DMS 273 treated with DMSO at 0.1 percent for 48 hours (cell line): ENCODE measurements at regions not wholly inside any gene's neighbourhood (a gene's known extent, or its start where the extent isn't known, plus 50 kb on each side); places are given as distances from the start of the nearest gene placed in this dataset.
"Not testable (repeated sequence)": the region's sequence is repeated elsewhere in the genome, so short reads cannot be mapped to it uniquely, and the experiment has no call there.

Experiments
- DNase-seq: peaks from one replicate; lab custom pipeline; 2025; lab: John Stamatoyannopoulos, UW

DNA sequence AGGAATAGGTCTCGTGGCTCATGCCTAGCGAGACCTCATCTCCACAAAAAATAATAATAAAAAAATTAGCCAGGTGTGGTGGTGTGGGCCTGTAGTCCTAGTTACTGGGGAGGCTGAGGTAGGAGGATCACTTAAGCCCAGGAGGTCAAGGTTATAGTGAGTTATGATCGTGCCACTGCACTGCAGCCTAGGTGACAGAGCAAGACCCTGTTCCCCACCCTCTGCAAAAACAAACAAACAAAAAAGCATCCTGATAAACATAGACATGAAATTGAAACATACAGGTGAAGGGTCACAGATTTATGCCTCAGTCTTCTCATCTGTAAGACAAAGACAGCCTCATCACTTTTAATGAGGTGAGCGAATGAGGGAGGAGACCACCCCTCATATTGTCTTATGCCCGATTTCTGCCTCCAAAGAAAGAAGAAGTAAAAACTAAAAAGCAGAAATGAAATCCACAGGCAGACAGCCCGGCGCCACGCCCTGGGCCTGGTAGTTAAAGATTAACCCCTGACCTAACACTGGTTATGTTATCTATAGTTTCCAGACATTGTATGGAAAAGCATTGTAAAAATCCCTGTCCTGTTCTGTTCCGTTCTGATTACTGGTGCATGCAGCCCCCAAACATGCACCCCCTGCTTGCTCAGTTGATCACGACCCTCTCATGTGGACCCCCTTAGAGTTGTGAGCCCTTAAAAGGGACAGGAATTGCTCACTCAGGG is 138.5 kb downstream of the OR2B2 start:
- DNase-seq = not testable (repeated sequence)

GRCh38 chr6:27772261-27773001 is 139.8 kb downstream of the OR2B2 start:
- DNase-seq = peak; percentile 85

DNA sequence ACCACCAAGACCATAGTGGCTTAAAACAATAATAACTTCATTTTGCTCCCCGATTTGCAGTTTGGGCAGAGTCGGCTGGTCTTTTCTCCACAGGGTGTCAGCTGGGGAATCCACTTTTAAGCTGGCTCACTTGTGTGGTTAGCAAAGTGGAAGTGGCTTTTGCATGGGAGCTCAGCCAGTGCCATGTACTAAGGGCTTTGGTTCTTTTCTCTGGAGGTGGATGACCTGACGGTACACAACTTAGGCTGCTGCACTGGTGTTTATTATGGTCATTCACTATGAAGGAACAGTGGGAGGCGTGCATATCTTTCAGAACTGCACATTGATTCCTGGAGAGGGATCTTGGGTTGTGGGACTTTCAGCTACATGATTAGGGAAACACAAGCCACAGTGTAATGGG is 141.0 kb downstream of the OR2B2 start:
- no peak for DNase-seq

- no peak for DNase-seq
Observed at GRCh38 chr6:27770724-27771123, 141.5 kb downstream of the OR2B2 start.

DNA sequence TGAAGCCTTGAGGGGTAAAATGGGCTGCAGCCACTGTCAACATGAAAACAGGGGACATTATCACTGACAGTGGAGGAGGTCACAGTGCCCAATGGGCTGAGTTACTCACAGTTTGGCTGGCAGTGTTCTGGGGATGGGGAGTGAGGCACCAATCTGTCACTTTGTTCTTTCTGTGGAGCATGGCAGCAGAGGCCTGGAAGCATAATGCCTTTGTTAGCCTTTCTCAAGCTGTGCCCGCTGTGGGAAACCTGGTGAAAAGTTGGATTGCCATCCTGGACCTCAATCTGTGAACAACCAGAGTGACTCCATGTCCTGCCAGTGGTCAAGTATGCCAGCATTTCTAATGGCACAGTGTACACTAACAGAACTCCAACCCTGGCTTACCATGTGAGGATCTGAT is 143.6 kb downstream of the OR2B2 start:
- no peak for DNase-seq

DNA sequence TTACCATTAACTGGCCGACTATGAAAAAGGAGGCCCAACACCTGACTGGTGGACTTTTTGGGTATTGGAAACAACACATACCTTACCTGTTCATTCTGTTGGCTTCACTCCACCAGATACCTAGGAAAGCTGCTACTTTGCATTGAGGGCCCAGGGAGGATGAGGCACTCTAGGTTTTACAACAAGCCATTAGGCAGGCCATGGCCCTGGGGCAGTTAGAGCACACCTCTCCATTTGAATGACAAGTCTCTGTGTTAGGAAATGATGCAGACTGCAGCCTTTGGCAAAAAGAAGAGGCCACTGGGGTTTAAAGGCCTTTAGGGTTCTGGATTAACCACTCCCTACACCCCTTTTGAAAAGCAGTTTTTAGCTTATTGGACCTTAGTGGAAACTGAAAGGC is 144.3 kb downstream of the OR2B2 start:
- DNase-seq = no peak

DNA sequence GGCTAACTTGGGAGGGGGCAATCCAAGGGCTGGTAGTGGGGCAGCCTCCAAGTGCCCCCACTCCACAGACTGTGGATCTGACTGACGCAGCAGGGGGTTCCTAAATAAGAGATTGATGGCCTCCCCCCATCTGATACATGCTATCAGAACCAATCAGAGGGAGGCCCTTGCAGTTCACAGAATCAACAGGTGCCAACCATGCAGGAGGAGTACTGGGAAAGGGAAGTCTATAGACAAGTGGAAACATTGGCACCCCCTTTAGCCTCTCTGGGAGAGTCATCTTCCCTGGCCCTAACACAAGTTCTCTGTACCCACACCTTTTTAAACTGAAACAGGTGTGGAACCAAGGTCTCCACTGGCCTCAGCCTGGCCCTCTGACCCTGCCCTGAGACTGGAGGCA is 145.8 kb downstream of the OR2B2 start:
- no peak for DNase-seq

DNA sequence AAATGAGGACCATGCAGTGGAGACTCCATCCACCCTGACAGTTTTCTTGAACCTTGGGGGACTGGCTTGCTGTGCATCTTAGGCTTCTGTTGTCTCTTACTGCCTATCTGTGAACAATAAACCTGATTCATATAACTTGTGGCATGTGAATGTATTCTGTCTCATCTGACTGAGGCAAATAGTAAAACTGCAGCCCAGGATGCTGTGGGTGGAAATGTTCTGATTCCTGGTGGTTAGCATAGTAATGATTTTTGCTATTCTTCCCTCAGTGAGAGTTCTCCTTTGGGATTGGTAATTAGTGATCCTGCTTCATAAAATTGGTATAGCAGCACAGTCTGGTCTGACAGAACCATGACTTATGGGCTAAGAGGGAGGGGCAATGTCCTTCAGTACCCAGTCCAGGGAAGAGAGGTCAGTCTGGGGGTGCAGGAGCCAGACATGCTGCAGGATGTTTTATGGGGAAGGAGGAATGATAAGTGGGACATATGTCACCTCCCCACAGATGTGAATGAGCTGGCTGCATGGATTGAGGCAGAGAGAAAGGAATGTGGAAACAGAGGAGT is 147.1 kb downstream of the OR2B2 start:
- no peak for DNase-seq

- no peak for DNase-seq
Observed at GRCh38 chr6:27761391-27761790, 150.8 kb downstream of the OR2B2 start.

DNA sequence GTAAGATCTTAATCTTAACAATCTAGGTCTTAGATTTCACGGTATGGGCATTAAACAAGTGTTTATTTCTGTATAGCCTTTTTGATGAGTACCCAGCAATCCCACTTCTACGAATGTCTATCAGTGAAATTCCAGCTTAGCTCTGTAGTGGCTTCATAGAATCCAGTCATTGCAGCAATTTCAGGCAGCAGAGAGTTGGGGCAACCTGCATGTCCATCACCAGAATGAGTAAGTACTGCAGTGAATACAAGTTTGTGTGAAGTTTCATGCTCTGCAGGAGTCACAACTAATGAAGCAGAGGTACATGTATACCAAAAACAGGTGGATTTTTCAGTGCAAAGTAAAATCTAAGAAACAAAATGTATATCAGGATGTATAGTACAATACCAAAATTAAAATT is 151.7 kb downstream of the OR2B2 start:
- no peak for DNase-seq

- DNase-seq = no peak
Observed at GRCh38 chr6:27759930-27760329, 152.3 kb downstream of the OR2B2 start.

GRCh38 chr6:27758491-27758890 is 153.7 kb downstream of the OR2B2 start:
- DNase-seq = no peak

- DNase-seq = no peak
Observed at GRCh38 chr6:27757307-27757706, 154.9 kb downstream of the OR2B2 start.

GRCh38 chr6:27755768-27756167 is 156.4 kb downstream of the OR2B2 start:
- DNase-seq = no peak

DNA sequence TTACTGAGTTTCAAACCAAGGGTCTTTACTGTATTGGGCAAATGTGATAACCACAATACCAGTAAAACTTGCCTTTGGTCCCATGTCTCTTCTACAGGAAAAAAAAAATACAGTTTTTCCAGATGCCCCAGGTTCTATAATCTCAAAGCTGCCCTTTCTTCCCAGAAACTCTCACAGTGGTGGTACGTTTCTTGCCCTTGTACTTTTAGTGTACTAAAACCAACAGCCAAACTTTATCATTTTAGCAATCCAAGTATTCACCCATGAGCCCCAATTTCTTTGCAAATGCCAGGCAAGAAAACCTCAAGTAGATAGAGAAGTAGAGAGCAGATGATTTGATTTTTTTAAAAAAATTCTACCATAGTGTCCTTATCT is 157.8 kb downstream of the OR2B2 start:
- no peak for DNase-seq

- peak; percentile 94 for DNase-seq
Observed at GRCh38 chr6:27753668-27754407, 158.4 kb downstream of the OR2B2 start.

DNA sequence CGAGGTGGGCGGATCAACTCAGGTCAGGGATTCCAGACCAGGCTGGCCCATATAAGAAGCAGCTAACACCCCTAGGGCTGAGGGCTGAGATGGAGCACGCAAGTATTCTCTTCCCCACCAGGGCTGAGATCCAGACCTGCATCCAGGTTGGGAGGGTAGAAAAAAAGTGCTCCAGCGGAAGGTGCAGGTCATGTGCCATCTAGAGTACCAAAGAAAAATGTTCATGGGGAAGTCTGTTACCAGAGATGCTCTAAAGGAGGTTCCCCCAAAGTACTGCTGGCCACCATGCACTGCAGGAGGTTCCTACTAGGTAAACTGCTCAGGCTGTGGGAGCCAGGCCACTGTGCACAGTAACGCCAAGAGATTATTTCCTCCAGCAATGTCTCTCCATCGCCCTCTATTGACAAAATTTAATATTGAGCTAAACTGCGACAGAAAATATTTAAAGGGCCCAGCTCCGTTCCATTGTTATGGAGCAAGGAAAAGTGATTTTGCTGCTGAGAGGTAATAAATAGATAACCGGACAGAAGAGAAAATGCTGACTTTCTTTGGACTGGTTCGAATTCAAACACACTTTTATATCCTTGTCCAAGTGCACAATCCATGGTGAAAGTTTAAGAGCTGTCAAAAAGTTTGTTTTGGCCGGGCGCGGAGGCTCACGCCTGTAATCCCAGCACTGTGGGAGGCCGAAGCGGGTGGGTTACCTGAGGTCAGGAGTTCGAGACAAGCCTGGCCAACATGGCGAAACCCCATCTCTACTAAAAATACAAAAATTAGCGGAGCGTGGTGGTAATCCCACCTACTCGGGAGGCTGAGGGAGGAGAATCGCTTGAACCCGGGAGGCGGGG is 159.9 kb downstream of the OR2B2 start:
- DNase-seq = peak; percentile 81

DNA sequence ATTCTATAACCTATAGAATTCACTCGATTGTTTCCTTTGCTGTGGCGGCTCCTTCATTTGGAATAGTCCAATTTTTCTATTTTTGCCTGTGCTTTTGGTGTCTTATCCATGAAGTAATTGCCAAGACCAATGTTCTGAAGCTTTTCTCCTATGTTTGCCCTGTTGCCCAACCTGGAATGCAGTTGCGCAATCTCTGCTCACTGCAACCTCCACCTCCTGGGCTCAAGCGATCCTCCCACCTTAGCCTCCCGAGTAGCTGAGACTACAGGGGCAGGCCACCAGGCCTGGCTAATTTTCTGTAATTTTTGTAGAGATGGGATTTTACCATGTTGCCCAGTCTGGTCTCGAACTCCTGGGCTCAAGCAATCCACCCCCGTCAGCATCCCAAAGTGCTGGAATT is 163.5 kb downstream of the OR2B2 start:
- no peak for DNase-seq

DNA sequence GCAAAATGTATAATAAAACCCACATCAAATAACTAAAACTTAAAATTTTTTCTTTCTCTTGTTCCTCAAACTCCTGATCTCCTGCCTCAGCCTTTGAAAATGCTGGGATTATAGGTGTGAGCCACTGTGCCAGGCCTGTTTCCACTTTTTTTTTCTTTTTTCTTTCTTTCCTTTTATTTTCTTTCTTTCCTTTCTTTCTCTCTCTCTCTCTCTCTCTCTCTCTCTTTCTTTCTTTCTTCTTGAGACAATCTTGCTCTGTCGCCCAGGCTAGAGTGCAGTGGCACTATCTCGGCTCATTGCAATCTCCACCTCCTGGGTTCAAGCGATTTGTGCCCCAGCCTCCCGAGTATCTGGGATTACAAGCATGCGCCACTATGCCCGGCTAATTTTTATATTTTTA is 164.6 kb downstream of the OR2B2 start:
- DNase-seq = no peak

DNA sequence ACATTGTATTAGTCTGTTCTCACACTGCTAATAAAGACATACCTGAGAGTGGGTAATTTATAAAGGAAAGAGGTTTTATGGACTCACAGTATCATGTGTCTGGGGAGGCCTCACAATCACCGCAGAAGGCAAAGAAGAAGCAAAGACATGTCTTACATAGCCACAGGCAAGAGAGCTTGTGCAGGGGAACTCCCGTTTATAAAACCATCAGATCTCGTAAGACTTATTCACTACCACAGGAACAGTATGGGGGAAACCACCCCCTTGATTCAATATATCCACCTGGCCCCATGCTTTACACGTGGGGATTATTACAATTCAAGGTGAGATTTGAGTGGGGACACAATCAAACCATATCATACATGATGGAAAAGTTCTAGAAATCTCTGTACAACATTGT is 165.3 kb downstream of the OR2B2 start:
- DNase-seq = not testable (repeated sequence)

- no peak for DNase-seq
Observed at GRCh38 chr6:27743787-27744186, 168.4 kb downstream of the OR2B2 start.
